ENCODE measurements at regions not wholly inside any gene's neighbourhood (a gene's known extent, or its start where the extent isn't known, plus 50 kb on each side); places are given as distances from the start of the nearest gene placed in this dataset.
"Not testable (repeated sequence)": the region's sequence is repeated elsewhere in the genome, so short reads cannot be mapped to it uniquely, and the experiment has no call there.

DNA sequence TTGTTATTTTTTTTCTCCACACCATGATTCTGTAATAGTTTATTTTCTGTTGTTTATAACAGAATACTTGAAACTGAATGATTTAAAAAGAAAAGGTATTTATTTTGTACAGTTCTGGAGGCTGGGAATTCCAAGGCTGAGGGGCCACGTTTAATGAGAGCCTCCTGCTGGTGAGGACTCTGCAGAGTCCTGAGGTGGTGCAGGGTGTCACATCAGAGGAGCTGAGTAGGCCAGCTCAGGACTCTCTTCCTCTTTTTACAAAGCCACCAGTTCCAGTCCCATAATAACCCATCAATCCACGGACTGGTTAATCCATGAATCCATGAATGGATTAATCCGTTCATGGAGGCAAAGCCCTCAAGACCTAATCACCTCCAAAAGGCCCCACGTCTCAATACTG lies 71.6 kb downstream of the TFAP2A start:
- no peak for DNase-seq

DNA sequence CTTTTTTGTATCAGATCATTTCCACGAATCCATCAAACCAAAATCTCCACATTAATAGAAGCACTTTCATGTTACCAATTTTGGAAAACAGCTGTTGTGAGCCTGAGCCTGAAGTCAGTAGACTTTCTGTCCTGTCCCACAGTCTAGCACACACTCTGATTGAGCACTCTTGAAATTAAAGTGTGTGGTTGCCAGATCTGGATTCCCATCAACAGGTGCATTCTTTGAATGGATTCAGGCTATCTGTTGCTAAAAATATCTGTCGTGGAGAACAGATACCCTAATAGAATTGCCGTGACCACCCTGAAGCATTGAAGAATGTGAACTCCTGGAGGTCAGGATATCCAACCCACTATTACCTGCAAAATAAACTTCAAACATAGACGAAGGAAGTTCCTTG lies 73.3 kb downstream of the TFAP2A start:
- no peak for DNase-seq

DNA sequence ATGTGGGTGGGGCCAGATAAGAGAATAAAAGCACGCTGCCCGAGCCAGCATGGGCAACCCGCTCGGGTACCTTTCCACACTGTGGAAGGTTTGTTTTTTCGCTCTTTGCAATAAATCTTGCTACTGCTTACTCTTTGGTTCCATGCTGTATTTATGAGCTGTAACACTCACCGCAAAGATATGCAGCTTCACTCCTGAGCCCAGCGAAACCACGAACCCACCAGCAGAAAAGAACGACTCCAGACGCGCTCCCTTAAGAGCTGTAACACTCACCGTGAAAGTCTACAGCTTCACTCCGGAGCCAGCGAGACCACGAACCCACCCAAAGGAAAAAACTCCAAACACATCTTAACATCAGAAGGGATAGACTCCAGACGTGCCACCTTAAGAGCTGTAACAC lies 76.7 kb downstream of the TFAP2A start:
- no peak for DNase-seq

DNA sequence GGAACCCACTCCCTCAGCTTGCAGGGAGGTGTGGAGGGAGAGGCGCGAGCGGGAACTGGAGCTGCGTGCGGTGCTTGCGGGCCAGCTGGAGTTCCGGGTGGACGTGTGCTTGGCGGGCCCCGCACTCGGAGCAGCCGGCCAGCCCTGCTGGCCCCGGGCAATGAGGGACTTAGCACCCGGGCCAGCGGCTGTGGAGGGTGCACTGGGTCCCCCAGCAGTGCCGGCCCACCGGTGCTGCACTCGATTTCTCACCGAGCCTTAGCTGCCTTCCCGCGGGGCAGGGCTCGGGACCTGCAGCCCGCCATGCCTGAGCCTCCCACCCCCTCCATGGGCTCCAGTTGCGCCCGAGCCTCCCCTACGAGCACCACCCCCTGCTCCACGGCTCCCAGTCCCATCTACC lies 77.5 kb downstream of the TFAP2A start:
- not testable (repeated sequence) for DNase-seq

DNA sequence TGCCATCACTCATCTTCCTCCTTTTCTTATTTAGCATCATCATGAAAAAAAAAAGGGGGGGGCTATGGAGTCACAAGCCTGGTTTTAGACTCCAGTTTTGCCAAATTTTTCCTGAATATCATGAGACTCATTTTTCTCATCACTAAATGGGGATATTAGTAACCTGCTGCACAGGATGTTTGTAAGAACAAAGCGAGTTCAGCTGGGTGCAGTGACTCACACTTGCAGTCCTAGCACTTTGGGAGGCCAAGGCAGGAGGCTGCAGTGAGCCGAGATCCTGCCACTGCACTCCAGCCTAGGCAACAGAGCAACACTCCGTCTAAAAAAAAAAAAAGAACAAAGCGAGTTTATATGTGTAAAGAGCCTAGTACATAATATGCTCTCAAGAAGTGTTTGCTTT lies 82.8 kb downstream of the TFAP2A start:
- no peak for DNase-seq

DNA sequence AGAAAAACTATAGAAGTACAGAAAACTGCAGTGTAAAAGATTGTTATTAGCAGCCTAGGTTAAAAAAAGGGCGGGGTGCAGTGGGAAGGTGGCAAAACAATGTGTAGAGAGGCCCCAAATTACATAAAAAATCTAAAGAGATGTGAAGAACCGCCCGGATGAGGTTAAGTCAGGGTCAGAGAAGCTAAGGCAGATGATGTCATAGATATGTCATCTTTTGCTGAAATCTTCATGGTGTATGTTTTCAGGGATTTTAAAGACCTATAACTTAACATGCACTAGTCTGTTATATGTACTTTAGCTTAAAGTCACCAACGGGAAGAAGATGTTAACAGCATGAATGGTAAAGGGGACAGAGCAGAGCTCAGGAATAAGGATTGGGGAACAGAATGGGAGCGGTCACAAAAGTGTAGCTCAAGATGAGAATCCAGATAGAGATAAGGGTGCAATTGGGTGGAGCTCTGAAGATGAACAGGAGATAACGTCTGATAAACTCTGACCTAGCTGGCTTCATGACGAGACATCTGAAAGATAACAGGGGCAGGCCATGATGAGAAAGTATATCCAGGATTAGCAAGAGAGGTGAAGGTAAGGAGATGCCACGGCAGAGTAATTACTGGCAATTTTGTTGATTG lies 83.4 kb downstream of the TFAP2A start:
- DNase-seq: no peak

DNA sequence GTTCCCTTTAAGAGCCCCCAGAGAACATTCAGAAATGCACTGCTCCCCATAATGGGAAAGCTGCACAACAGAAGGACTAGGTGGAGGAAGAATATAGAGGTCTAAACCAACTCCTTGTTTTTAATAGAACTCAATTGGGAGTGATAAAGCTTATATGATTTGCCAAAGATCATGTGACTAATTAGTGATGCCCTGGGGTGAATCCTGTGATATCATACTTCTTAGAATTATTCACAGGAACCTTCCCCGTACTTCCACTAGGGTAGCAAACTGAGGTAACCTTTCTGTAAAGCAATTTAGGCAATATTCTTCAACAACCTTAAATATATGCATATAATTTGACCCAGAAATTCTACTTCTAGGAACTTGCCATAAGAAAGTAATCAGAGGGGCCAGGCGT lies 84.4 kb downstream of the TFAP2A start:
- no peak for DNase-seq

DNA sequence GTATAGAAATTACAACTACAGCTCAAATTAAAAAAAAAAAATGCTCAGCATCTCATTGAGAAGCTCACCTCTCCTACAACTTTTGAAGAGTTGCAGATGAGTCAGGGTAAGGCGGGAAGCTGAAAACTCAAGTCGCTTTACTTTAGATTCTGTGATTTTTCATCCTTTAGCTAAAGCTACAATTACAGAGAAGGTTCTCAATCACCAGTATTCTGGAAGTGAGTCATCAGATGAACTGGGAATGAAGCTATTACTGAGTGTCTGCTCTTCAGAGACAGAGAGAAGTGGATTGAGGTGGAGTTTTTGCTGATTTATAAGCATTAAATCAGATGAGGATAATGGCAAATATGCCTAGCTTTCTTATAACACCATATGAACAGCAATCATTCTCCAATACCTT lies 91.9 kb downstream of the TFAP2A start:
- DNase-seq: no peak

DNA sequence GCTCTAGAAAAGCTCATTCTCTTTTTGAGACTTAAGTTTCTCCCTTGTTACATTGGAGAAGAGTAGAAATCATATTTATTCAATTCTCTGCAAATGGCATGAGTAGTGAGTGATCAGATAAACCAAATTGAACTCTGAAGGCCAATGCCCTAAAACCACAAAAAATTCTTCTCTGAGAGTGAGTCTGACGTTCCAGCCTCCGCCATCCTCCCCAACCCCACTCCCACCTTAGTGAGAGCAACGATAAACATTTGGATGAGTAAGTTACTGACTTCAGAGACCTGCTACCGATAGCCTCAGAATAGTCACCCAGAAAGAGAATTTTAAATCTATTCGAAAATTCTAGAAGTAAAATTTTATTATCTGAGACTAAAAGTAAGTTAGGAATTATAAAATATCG lies 94.6 kb downstream of the TFAP2A start:
- no peak for DNase-seq

DNA sequence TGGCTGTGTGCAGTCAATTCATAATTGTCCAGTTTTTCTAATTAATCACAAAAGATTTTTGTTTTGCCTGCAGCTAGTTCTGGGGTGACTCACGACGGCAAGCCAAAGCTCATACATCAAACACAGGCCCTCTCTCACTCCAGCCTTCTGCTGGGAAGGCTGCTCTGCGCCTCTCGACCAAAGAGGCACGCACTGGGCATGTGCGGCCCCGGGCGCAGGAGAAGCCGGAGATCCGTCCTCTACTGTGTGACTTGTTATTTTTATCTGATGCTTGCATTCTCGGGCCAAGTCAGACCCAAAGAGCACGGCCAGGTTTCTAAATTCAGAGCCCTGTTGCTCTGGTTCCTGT lies 98.5 kb downstream of the TFAP2A start:
- DNase-seq: no peak

DNA sequence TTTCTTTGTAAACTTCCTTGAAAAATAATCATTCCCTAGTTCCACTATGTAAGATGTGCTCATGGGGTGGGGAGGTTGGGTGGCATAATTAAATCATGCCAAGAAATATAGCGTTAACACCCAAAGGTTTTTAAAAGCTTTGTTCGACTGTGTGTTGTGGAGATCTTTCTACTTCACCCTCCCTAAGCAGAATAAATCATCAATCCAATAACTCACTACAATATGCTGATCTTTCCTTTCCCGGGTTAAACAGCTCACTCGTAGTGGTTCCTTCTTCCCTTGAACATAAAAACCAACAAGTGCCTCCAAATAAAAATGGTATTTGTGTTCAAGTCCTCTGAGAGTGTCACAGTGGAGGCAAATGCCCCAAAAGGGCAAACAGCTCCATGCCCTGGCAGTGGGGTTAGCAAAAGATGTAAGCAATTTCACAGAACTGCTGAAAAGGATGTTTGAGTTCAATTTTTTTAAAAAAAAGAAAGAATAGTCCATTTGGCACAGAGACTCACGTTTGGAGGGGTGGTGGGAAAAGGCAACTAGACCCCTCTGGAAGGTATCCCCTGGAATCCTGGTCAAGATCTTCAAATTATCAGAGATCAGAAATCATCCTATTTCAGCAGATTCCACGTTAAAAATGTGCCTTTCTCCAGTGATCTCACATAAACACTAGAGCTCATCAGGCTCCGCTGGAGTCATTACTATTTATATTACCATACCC lies 99.1 kb downstream of the TFAP2A start:
- no peak for DNase-seq

DNA sequence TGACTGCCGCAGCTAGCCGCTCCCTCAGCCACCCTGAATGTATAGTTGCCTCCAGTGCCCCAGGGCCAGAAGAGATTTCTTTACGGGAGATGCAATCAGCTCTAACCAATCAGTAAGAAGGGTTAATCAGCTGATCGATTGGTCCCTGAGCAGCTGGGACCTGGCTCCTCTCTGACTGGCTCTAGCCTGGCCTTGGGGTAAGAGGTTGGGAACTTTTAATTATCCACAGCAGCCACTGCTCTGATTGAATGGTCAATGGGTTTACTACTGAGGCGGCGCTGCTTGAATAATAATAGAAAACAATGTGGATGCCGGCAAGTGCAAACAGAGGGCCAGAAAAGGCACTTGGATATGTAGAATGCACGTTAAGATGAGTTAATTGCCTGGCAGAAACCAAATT lies 99.8 kb downstream of the TFAP2A start:
- no peak for DNase-seq

DNA sequence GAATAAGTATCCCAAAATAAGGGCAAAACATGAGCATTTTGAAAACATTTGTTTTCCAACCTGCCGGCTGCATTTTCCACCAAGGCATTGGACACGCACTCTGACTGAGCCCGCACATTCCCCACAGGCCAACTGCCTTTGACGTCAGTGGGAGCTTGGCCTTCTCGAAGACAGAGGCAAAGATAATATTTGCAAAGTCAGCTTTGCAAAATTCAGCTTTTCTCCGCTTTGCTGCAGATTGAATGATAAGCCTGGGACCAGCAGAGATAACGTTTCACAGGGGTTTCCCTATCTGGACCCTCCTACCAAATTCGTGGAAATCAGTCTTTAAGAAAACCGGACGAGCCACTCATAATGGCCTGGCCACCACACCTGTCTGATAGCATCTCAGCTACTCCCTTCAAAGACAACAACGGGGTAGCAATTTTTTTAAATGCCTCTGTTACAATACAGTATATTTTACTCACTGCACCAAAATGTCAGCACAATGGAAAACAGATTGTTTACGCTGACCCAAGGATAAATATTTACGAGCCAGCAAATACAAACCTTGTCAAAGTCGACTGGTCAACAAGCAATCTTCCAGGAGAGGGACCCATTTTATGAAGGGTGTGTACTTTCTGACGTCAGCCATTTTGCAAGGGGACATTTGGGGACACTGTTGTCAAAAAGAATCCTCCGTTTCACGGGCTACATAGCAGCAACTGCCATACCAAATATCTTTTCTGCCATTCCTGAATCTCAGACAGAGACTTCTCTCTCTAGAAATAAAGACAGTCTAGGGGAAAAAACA lies 100.5 kb downstream of the TFAP2A start:
- no peak for DNase-seq

DNA sequence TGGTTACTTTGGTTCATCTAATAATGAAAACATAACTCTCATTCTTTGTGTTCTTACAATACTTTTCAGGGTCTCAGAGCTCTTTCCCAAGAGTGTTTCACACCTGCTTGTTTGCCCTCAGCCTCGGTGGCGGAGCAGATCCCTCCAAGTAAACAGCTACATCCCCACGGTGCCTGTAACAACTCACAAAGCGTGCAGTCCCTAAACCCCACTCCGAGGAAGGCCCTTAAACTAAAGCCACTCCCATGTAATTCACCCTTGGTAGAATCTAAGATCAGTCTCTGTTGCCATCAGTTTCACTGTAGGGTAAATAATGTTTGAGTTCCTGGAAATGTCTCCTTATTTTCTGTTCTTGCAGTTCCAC lies 101.1 kb downstream of the TFAP2A start:
- no peak for DNase-seq

DNA sequence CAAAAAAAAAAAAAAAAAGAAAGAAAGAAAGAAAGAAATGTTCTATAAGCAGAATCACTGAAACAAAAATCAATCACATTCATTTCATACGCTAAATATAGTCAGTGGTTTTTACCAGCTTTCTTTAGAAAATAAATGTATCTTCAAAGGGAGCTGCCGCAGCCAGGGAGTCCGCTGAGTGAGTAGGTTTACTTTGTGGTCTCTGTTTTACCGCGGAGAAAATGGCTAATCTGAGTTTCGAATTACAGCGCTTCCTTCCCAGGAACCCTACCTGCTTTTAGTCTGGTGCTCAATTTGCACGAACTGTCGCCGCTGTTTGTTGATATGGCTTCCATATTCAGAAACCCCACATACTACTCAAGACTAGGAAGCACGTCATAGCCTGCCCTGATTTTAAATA lies 102.4 kb downstream of the TFAP2A start:
- no peak for DNase-seq

DNA sequence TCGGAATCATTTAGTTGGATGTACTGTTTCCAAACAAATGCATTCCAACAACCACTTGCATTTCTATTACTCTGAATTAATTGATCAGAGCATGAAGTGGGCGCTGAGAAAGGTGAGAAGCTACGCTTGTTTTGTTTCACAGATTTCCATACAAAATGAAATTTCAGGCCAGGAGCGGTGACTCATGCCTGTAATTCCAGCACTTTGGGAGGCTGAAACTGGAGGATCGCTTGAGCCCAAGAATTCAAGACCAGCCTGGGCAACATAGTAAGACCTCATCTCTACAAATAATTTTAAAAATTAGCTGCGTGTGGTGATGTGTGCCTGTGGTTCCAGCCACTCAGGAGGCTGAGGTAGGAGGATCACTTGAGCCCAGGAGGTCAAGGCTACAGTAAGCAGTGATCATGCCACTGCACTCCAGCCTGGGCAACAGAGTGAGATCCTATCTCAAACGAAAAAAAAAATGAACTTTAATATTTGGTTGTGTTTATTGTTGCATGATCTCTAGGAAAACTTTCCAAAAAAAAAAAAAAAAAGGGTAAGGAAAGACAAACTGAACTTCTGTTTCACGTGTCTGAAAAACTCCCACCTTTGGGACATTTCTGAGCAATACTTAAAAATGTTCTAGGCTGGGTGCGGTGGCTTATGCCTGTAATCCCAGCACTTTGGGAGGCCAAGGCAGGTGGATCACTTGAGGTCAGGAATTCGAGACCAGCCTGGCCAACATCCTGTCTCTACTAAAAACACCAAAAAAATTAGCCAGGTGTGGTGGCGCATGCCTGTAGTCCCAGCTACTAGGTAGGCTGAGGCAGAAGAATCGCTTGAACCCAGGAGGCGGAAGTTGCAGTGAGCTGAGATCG lies 103.1 kb downstream of the TFAP2A start:
- DNase-seq: not testable (repeated sequence)

DNA sequence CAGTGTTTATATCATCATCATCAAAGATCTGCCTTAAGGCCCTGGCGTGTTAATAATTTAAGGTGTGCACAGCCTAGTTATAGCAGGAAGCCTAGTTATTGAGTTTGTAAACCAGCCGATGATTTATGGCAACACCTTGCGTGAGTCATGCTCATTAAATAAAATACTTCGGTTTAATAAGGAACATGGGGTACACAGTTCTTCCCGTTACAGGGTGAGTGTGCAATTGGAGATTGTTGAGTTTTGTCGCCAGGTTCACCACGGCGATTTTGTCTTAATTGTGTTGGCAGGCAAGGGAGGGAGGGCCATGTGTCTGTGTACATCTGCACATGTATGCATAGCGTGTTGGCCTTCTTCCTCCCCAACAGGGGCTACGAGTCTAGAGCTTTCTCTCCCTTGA lies 104.0 kb downstream of the TFAP2A start:
- DNase-seq: no peak

DNA sequence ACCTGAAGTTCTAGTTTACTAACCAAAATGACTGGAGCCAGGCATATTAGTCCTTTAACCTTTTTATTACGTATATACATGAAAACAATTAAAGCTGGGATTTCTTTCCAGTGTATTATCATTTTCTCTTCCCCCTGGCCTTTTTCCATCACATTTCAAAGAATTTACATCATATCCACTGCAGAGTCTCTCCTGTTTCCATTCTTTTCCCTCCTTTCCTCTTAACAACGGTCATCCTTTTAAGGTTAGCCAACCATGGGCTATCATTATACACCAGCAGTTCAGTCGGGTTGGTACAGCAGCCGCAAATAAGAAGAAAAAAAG lies 104.6 kb downstream of the TFAP2A start:
- no peak for DNase-seq

DNA sequence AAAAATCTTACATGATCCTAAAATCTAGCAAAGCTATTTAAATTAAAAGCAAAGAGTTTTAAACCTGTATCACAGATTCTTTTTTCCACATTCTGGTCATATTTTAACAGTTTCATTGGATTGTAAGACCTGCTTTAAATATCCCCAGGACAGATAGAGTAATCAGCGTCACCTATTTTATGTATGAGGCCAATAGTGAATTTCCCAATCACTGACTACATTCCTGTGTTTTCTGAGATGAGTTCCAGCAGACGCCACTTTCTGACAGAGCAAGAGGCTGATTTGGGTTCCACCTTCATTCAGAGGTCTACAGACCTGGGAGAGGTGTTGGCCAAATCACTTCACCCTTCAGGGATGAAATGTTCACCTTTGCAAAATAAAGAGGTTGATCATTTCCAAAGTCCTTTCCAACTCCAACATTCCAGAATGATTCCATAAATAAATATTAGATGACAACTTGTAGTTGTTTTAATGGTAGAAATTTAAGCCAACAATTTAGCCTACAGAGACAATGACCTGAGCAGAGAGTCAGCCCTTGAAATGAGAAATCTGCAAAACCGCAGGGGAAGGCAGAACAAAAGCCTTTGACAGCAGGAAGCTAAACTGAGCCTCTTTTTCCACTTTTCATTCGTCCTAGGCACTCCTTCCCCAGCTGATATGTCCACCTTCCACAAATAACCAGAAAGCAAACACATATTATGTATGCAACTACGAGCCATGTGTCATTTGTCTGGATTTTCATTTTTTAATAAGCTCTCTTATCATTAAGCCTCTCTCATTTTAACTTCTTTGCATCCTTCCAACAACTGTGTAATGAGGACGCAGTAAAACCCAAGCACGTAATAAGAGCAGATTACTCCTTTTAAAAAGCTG lies 105.2 kb downstream of the TFAP2A start:
- DNase-seq: no peak

DNA sequence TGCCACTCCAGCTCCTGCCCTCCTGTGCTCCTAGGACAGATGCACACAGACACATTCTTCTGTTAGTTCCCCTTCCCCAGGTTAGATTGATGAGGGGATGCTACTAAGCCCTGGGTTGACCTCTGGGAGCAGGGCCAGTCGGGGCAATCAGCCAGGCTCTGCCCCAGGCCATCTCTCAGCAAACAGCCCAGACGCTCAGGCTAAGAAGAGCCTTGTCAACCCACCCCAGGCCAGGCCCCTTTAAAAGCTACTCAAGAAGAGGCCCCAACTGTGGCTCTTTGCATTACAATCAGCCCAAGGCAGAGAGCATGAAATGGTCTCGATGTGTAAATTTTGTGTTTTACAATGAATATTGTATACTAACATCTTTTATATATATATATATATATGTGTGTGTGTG lies 107.4 kb downstream of the TFAP2A start:
- DNase-seq: no peak

DNA sequence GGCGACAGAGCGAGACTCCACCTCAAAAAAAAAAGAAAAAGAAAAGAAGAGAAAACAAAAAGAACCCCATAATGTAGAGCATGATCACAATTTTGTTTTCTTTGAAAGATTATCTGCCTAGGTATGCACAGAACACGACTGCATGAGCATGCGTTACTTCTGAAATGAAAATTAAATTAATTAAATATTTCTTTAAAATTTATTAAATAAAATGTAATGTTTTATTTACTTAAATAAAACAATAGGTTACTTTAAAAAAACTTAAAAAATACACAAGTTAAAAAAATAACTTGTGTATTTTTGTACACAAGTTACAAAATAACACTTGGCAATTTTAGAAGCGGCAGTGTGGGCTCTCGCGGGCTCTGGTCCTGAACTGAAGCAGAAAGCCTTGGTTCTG lies 107.8 kb downstream of the TFAP2A start:
- no peak for DNase-seq

DNA sequence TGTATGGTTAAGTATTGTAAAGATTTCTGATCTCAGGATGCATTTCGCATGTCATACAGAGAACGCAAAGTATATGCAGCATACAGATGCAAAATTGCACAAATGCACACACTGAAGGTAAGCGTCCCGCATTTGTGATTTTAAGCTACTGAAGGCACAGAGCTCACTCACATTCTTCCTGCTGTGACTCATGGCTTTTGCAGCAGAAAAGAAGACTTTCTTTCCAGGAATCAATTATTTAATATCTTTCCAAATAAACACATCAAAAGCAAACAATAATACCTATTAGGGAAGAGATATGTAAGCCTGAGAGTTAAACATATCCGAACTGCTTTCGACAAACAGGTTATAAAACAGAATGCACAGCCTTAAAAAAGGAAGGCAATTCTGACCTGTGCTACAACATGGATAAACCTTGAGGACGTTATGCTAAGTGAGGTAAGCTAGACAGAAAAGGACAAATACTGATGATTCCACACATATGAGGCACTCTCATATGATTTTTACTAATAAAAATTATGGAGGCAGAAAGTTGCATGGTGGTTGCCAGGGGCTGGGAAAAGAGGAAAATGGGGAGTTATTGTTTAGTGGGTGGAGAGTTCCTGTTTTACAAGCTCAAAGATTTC lies 109.0 kb downstream of the TFAP2A start:
- no peak for DNase-seq
